ENCODE measurements at regions not wholly inside any gene's neighbourhood (a gene's known extent, or its start where the extent isn't known, plus 50 kb on each side); places are given as distances from the start of the nearest gene placed in this dataset.

- intact Hi-C loops (cut with micrococcal nuclease), result no loop called here
- 50% methylated on average over 4 of the region's 4 CpGs for WGBS (ENCODE audit: insufficient coverage)
- Histone ChIP-seq H3K9me3 (ENCODE audit: control insufficient read depth, insufficient read depth, low read length) (no peaks in the 10 kb centered on the region), H3K27ac (ENCODE audit: low read length) (no peak overlapping the region), H3K27me3 (ENCODE audit: control insufficient read depth, insufficient read depth, low read length) (no peaks in the 10 kb centered on the region), H3K4me3 (ENCODE audit: low read length) (no peak overlapping the region), H3K4me1 (ENCODE audit: control insufficient read depth, insufficient read depth, low read length) (no peaks in the 10 kb centered on the region), H3K36me3 (ENCODE audit: control insufficient read depth, insufficient read depth, low read length) (no peaks in the 10 kb centered on the region)
- Mint-ChIP-seq H3K27ac (no peak overlapping the region), H3K27me3 (ENCODE audit: low read depth in 2 of 2) (no peaks in the 10 kb centered on the region), H3K4me3 (no peak overlapping the region), H3K4me1 (no peaks in the 10 kb centered on the region), H3K9me3 (no peaks in the 10 kb centered on the region), H3K36me3 (no peaks in the 10 kb centered on the region)
- no peak for TF ChIP-seq CTCF (IDR thresholded peaks at IDR 0.05)
- DNase-seq, result no peak
- no peak for ATAC-seq
Measured at GRCh38 chr16:87210894-87211293, 106.3 kb downstream of the C16orf95 start.

DNA sequence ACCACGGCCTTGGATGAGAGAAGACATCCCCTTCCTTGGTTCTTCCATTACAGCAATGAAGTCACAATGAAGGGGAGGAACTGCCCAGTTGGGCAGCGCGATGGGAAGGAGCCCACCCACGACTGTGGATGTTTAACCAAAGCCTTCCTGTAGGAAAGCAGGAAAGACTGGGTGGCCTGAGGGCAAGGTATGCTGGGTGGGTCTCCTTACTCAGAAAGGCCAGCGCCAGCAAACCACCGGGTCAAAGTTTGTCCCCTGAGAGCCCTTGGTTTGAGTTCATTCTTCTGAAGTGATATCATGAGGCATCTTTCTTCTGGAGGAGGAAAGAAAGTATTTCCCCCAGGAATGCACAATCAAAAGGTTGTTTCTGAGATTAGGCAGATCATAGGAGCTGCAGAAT lies 105.2 kb downstream of the C16orf95 start:
- Mint-ChIP-seq H3K27ac (no peak overlapping the region), H3K27me3 (ENCODE audit: low read depth in 2 of 2) (no peaks in the 10 kb centered on the region), H3K9me3 (no peaks in the 10 kb centered on the region), H3K4me1 (no peaks in the 10 kb centered on the region), H3K36me3 (no peaks in the 10 kb centered on the region), H3K4me3 (no peak overlapping the region)
- Histone ChIP-seq H3K27ac (ENCODE audit: low read length) (no peak overlapping the region), H3K4me1 (ENCODE audit: control insufficient read depth, insufficient read depth, low read length) (no peaks in the 10 kb centered on the region), H3K27me3 (ENCODE audit: control insufficient read depth, insufficient read depth, low read length) (no peaks in the 10 kb centered on the region), H3K36me3 (ENCODE audit: control insufficient read depth, insufficient read depth, low read length) (no peaks in the 10 kb centered on the region), H3K4me3 (ENCODE audit: low read length) (no peak overlapping the region), H3K9me3 (ENCODE audit: control insufficient read depth, insufficient read depth, low read length) (no peaks in the 10 kb centered on the region)
- DNase-seq, result no peak
- TF ChIP-seq CTCF (IDR thresholded peaks at IDR 0.05), result no peak
- WGBS (ENCODE audit: insufficient coverage), result 87% methylated on average over 6 of the region's 6 CpGs
- intact Hi-C loops (cut with micrococcal nuclease), result no loop called here
- no peak for ATAC-seq

GRCh38 chr16:87213536-87213935 lies 103.7 kb downstream of the C16orf95 start:
- 90% methylated on average over 6 of the region's 6 CpGs for WGBS (ENCODE audit: insufficient coverage)
- TF ChIP-seq CTCF (IDR thresholded peaks at IDR 0.05), result no peak

DNA sequence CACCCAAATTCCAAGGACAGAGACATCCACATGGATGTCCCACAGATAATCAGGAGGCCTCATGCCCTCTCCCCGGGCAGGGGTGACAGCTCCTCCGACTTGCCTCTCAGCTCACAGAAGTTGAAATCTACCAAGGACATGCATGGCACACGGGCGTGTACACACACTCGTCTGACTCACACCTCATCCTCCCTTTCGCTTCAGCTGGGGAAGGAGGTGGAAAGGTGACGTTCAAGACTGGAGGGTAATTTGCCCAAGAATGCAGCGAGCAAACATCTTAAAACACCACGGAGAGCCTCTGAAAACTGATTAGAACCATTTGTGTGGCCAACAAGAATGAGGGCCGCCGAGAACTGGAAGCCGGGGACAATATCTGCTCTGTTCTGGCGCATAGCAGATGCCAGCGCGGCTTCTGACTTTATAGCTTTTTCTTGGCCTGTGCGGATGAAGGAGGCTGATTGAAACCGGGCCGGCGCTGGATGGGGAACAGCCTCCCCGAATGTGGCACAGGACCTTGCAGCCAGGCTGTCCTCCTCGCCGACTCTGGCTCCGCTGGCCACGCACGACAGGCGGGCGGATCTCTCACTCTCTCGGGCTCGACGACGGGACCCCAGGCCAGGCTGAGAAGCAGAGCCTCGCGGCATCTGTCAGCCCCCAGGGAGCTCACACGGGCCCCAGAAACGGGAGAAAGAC lies 100.9 kb downstream of the C16orf95 start:
- 88% methylated on average over 35 of the region's 35 CpGs for WGBS (ENCODE audit: insufficient coverage)
- no peak for DNase-seq
- no peaks in the 10 kb centered on the region for H3K4me1 Mint-ChIP-seq
- H3K4me3 Mint-ChIP-seq, result no peak overlapping the region
- no peaks in the 10 kb centered on the region for H3K9me3 Mint-ChIP-seq
- no peaks in the 10 kb centered on the region for H3K27me3 Mint-ChIP-seq (ENCODE audit: low read depth in 2 of 2)
- intact Hi-C loops (cut with micrococcal nuclease), result no loop called here
- H3K4me3 ChIP-seq (ENCODE audit: low read length), result no peak overlapping the region
- no peaks in the 10 kb centered on the region for H3K27me3 ChIP-seq (ENCODE audit: control insufficient read depth, insufficient read depth, low read length)
- TF ChIP-seq CTCF (IDR thresholded peaks at IDR 0.05), result no peak
- H3K36me3 Mint-ChIP-seq, result no peaks in the 10 kb centered on the region
- no peaks in the 10 kb centered on the region for H3K9me3 ChIP-seq (ENCODE audit: control insufficient read depth, insufficient read depth, low read length)
- H3K36me3 ChIP-seq (ENCODE audit: control insufficient read depth, insufficient read depth, low read length), result no peaks in the 10 kb centered on the region
- no peaks in the 10 kb centered on the region for H3K4me1 ChIP-seq (ENCODE audit: control insufficient read depth, insufficient read depth, low read length)
- no peak overlapping the region for H3K27ac Mint-ChIP-seq
- H3K27ac ChIP-seq (ENCODE audit: low read length), result no peak overlapping the region
- no peak for ATAC-seq

More at GRCh38 chr16:87213536-87213935, 103.7 kb downstream of the C16orf95 start:
- Mint-ChIP-seq H3K4me1 (no peaks in the 10 kb centered on the region), H3K27ac (no peak overlapping the region), H3K27me3 (ENCODE audit: low read depth in 2 of 2) (no peaks in the 10 kb centered on the region), H3K36me3 (no peaks in the 10 kb centered on the region), H3K4me3 (no peak overlapping the region), H3K9me3 (no peaks in the 10 kb centered on the region)
- intact Hi-C loops (cut with micrococcal nuclease), result no loop called here
- Histone ChIP-seq H3K4me1 (ENCODE audit: control insufficient read depth, insufficient read depth, low read length) (no peaks in the 10 kb centered on the region), H3K9me3 (ENCODE audit: control insufficient read depth, insufficient read depth, low read length) (no peaks in the 10 kb centered on the region), H3K27ac (ENCODE audit: low read length) (no peak overlapping the region), H3K27me3 (ENCODE audit: control insufficient read depth, insufficient read depth, low read length) (no peaks in the 10 kb centered on the region), H3K36me3 (ENCODE audit: control insufficient read depth, insufficient read depth, low read length) (no peaks in the 10 kb centered on the region), H3K4me3 (ENCODE audit: low read length) (no peak overlapping the region)
- no peak for ATAC-seq
- DNase-seq, result no peak

Data from natural killer cell (primary cell).